ENCODE measurements at regions not wholly inside any gene's neighbourhood (a gene's known extent, or its start where the extent isn't known, plus 50 kb on each side); places are given as distances from the start of the nearest gene placed in this dataset.

GRCh38 chr1:30036666-30037065 is 686.7 kb downstream of the MATN1 start:
- H3K27ac Mint-ChIP-seq = no peak overlapping the region

GRCh38 chr1:30036229-30036547 is 687.2 kb downstream of the MATN1 start:
- Mint-ChIP-seq H3K9me3 (peaks cover 0 to 3% (median 0%) of the 10 kb centered on the region in 6 donors), H3K36me3 (peaks cover 0 to 3% (median 0%) of the 10 kb centered on the region in 3 donors), H3K4me3 (no peak overlapping the region), H3K4me1 (peaks cover 6 to 7% of the 10 kb centered on the region in 2 donors), H3K27ac (no peak overlapping the region), H3K27me3 (ENCODE audit: low read depth in 3 of 3) (peaks cover 4 to 10% (median 9%) of the 10 kb centered on the region in 3 donors)
- DNase-seq = no peak

More at GRCh38 chr1:30036666-30037065, 686.7 kb downstream of the MATN1 start:
- Mint-ChIP-seq H3K27me3 (ENCODE audit: low read depth in 3 of 3) (peaks cover 4 to 10% (median 9%) of the 10 kb centered on the region in 3 donors), H3K4me1 (peaks cover 11% of the 10 kb centered on the region in 2 donors), H3K9me3 (peaks cover 0 to 3% (median 0%) of the 10 kb centered on the region in 6 donors), H3K4me3 (no peak overlapping the region), H3K36me3 (peaks cover 0 to 3% (median 0%) of the 10 kb centered on the region in 3 donors)
- no peak for DNase-seq

- Mint-ChIP-seq H3K27ac (no peak overlapping the region), H3K9me3 (peaks cover 0 to 3% (median 0%) of the 10 kb centered on the region in 6 donors), H3K36me3 (peaks cover 0 to 3% (median 0%) of the 10 kb centered on the region in 3 donors), H3K4me1 (peaks cover under 1 to 2% of the 10 kb centered on the region in 2 donors), H3K4me3 (no peak overlapping the region), H3K27me3 (ENCODE audit: low read depth in 3 of 3) (peaks cover 4 to 10% (median 9%) of the 10 kb centered on the region in 3 donors)
- no peak for DNase-seq
Observed at GRCh38 chr1:30035522-30036228, 687.7 kb downstream of the MATN1 start.

- H3K36me3 Mint-ChIP-seq = peaks cover 0 to 3% (median 0%) of the 10 kb centered on the region in 3 donors
- H3K27me3 Mint-ChIP-seq (ENCODE audit: low read depth in 3 of 3) = peaks cover 4 to 10% (median 10%) of the 10 kb centered on the region in 3 donors
- H3K4me1 Mint-ChIP-seq = peaks cover 0 to 2% of the 10 kb centered on the region in 2 donors
- no peak for DNase-seq
- no peak overlapping the region for H3K27ac Mint-ChIP-seq
- peaks cover 0 to 3% (median 0%) of the 10 kb centered on the region in 6 donors for H3K9me3 Mint-ChIP-seq
- no peak overlapping the region for H3K4me3 Mint-ChIP-seq
Observed at GRCh38 chr1:30034627-30035521, 688.5 kb downstream of the MATN1 start.

- Mint-ChIP-seq H3K36me3 (peaks cover 0 to 3% (median 0%) of the 10 kb centered on the region in 3 donors), H3K27ac (no peak overlapping the region), H3K9me3 (peaks cover 0 to 3% (median 0%) of the 10 kb centered on the region in 6 donors), H3K4me3 (no peak overlapping the region), H3K27me3 (ENCODE audit: low read depth in 3 of 3) (peaks cover 3 to 11% (median 10%) of the 10 kb centered on the region in 3 donors), H3K4me1 (no peaks in the 10 kb centered on the region)
- no peak for DNase-seq
Observed at GRCh38 chr1:30034105-30034626, 689.2 kb downstream of the MATN1 start.

GRCh38 chr1:30033256-30034104 is 689.9 kb downstream of the MATN1 start:
- Mint-ChIP-seq H3K36me3 (peaks cover 0 to 3% (median 0%) of the 10 kb centered on the region in 3 donors), H3K4me1 (no peaks in the 10 kb centered on the region), H3K27ac (no peak overlapping the region), H3K4me3 (no peak overlapping the region), H3K27me3 (ENCODE audit: low read depth in 3 of 3) (peaks cover 0 to 10% (median 9%) of the 10 kb centered on the region in 3 donors), H3K9me3 (peaks cover 0 to 3% (median 0%) of the 10 kb centered on the region in 6 donors)
- no peak for DNase-seq

GRCh38 chr1:30032302-30032701 is 691.1 kb downstream of the MATN1 start:
- DNase-seq = no peak
- H3K4me3 Mint-ChIP-seq = no peak overlapping the region
- peaks cover 0 to 3% (median 0%) of the 10 kb centered on the region in 6 donors for H3K9me3 Mint-ChIP-seq
- H3K27ac Mint-ChIP-seq = no peak overlapping the region
- H3K27me3 Mint-ChIP-seq (ENCODE audit: low read depth in 3 of 3) = peaks cover 5 to 11% (median 9%) of the 10 kb centered on the region in 3 donors
- H3K36me3 Mint-ChIP-seq = peaks cover 0 to 3% (median 0%) of the 10 kb centered on the region in 3 donors
- no peaks in the 10 kb centered on the region for H3K4me1 Mint-ChIP-seq

GRCh38 chr1:30029677-30030076 is 693.7 kb downstream of the MATN1 start:
- no peaks in the 10 kb centered on the region for H3K4me1 Mint-ChIP-seq
- no peak overlapping the region for H3K27ac Mint-ChIP-seq

GRCh38 chr1:30028939-30029338 is 694.4 kb downstream of the MATN1 start:
- H3K4me1 Mint-ChIP-seq = no peaks in the 10 kb centered on the region
- H3K27ac Mint-ChIP-seq = no peak overlapping the region
- H3K36me3 Mint-ChIP-seq = peaks cover 0 to 3% (median 0%) of the 10 kb centered on the region in 3 donors

More at GRCh38 chr1:30029677-30030076, 693.7 kb downstream of the MATN1 start:
- no peak for DNase-seq
- peaks cover 4 to 11% (median 8%) of the 10 kb centered on the region in 3 donors for H3K27me3 Mint-ChIP-seq (ENCODE audit: low read depth in 3 of 3)
- peaks cover 0 to 3% (median 0%) of the 10 kb centered on the region in 6 donors for H3K9me3 Mint-ChIP-seq
- no peak overlapping the region for H3K4me3 Mint-ChIP-seq
- peaks cover 0 to 3% (median 0%) of the 10 kb centered on the region in 3 donors for H3K36me3 Mint-ChIP-seq

GRCh38 chr1:30028283-30028682 is 695.1 kb downstream of the MATN1 start:
- no peak overlapping the region for H3K4me3 Mint-ChIP-seq
- no peak for DNase-seq
- no peak overlapping the region for H3K27ac Mint-ChIP-seq
- peaks cover 0 to 3% (median 0%) of the 10 kb centered on the region in 6 donors for H3K9me3 Mint-ChIP-seq
- H3K27me3 Mint-ChIP-seq (ENCODE audit: low read depth in 3 of 3) = peaks cover 4 to 13% (median 8%) of the 10 kb centered on the region in 3 donors
- no peaks in the 10 kb centered on the region for H3K4me1 Mint-ChIP-seq
- H3K36me3 Mint-ChIP-seq = peaks cover 0 to 3% (median 0%) of the 10 kb centered on the region in 3 donors

More at GRCh38 chr1:30028939-30029338, 694.4 kb downstream of the MATN1 start:
- no peak for DNase-seq
- peaks cover 4 to 11% (median 8%) of the 10 kb centered on the region in 3 donors for H3K27me3 Mint-ChIP-seq (ENCODE audit: low read depth in 3 of 3)
- H3K9me3 Mint-ChIP-seq = peaks cover 0 to 3% (median 0%) of the 10 kb centered on the region in 6 donors
- H3K4me3 Mint-ChIP-seq = no peak overlapping the region

GRCh38 chr1:30027247-30027646 is 696.1 kb downstream of the MATN1 start:
- H3K4me3 Mint-ChIP-seq = no peak overlapping the region
- H3K36me3 Mint-ChIP-seq = no peaks in the 10 kb centered on the region
- H3K4me1 Mint-ChIP-seq = no peaks in the 10 kb centered on the region
- DNase-seq = no peak
- no peak overlapping the region for H3K27ac Mint-ChIP-seq
- no peaks in the 10 kb centered on the region for H3K9me3 Mint-ChIP-seq
- peaks cover 4 to 18% (median 13%) of the 10 kb centered on the region in 3 donors for H3K27me3 Mint-ChIP-seq (ENCODE audit: low read depth in 3 of 3)

GRCh38 chr1:30024411-30025195 is 698.8 kb downstream of the MATN1 start:
- H3K4me1 Mint-ChIP-seq = no peaks in the 10 kb centered on the region
- H3K36me3 Mint-ChIP-seq = no peaks in the 10 kb centered on the region
- no peak for DNase-seq
- H3K27me3 Mint-ChIP-seq (ENCODE audit: low read depth in 3 of 3) = peaks cover 3 to 18% (median 8%) of the 10 kb centered on the region in 3 donors
- H3K4me3 Mint-ChIP-seq = no peak overlapping the region
- H3K27ac Mint-ChIP-seq = no peak overlapping the region
- H3K9me3 Mint-ChIP-seq = no peaks in the 10 kb centered on the region

All from immature natural killer cell (primary cell).